GM10248 (cell line): ENCODE measurements at regions not wholly inside any gene's neighbourhood (a gene's known extent, or its start where the extent isn't known, plus 50 kb on each side); places are given as distances from the start of the nearest gene placed in this dataset.

Source experiments
- CTCF ChIA-PET: fragments of 300-600 bp; sonication (Branson Sonifier 250); formaldehyde crosslinking; extraction: SDS; loops from one replicate; lab custom pipeline; 2021; ENCODE audit warnings: antibody characterized with exemption; lab: Yijun Ruan, JAX
- POLR2A ChIA-PET: fragments of 350-650 bp; sonication (Branson Sonifier 250); formaldehyde crosslinking; extraction: SDS; loops from one replicate; lab custom pipeline; 2020; ENCODE audit warnings: antibody characterized with exemption; lab: Yijun Ruan, JAX
- DNase-seq: peaks from one replicate; pipeline ENCODE4 v3.0.0; 2012; ENCODE audit errors: extremely low spot score
- TF ChIP-seq, protein P1 (sequence below): IDR thresholded peaks from 2 replicates; pipeline ENCODE4 v1.5.1; 2012; ENCODE audit warnings: mild to moderate bottlenecking, low read depth; ENCODE audit errors: extremely low read depth, missing control alignments, control extremely low read depth

DNA sequence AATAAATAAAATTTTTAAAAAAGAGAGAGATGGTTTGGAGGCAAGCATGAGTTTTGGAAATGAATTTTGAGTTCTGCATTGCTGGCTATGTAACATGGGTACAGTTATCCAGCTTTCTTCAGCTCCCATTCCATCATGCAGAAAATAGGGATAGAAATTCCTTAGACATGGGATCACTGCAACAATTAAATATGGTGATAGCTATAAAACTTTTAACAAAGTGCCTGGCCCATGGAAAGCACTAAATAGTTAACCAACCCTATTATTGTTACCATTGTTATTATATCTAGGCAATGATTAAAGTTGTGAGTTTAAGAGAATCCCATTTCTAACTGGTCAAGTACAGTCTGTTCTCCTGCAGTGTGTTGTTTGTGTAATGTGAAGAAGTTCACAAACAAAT, 115.4 kb upstream of the GAS1 start:
- DNase-seq = no peak
- CTCF ChIA-PET = interaction anchor here (1.3 kb wide), 1 partner anchor 13 kb away, joined by 3 read pairs; no protein-coding TSS in a partner anchor
- POLR2A ChIA-PET = no interaction called here
- TF ChIP-seq, protein P1, sequence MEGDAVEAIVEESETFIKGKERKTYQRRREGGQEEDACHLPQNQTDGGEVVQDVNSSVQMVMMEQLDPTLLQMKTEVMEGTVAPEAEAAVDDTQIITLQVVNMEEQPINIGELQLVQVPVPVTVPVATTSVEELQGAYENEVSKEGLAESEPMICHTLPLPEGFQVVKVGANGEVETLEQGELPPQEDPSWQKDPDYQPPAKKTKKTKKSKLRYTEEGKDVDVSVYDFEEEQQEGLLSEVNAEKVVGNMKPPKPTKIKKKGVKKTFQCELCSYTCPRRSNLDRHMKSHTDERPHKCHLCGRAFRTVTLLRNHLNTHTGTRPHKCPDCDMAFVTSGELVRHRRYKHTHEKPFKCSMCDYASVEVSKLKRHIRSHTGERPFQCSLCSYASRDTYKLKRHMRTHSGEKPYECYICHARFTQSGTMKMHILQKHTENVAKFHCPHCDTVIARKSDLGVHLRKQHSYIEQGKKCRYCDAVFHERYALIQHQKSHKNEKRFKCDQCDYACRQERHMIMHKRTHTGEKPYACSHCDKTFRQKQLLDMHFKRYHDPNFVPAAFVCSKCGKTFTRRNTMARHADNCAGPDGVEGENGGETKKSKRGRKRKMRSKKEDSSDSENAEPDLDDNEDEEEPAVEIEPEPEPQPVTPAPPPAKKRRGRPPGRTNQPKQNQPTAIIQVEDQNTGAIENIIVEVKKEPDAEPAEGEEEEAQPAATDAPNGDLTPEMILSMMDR = no peak

DNA sequence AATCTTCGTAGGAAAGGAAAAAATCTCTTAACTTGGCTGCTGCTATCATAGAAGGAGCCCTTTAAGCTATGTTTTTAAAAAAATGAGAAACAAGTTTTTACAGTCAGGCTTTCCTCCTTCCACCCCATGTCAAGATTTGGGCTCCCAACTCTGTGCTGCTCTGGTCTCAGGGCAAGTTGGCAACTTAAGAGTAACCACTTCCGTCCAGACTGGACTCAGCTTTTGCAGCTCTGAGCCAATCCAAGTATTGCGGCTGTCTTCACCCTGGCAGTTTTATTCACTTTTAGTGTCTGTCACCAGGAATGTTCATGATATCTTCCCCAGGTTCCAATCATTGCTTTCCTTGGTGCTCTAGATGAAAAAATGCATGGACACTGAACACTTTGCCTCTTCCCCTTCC, 115.9 kb upstream of the GAS1 start:
- TF ChIP-seq, protein P1 = no peak
- CTCF ChIA-PET = interaction anchor here (1.3 kb wide), 1 partner anchor 12 kb away, joined by 3 read pairs; no protein-coding TSS in a partner anchor
- POLR2A ChIA-PET = no interaction called here
- no peak for DNase-seq

DNA sequence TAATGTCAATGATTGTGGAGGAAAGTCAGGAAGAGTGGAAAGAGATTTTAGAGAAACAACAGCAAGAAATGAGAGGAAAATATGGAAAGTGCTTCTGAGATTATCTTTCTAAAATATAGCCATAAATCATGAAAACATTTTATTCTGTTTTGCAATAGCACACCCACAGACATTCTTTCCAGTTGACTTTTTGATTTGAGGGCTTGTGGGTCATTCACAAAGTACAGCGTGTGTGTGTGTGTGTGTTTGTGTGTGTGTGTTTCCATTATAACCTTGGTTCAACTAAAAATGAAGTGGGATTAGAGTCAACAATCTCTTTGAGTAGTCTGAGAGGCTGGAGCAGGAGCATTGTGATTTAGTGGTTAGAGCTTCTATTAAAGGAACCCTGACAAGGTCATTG, 116.6 kb upstream of the GAS1 start:
- DNase-seq = no peak
- POLR2A ChIA-PET = no interaction called here
- CTCF ChIA-PET = no interaction called here
- TF ChIP-seq, protein P1 = no peak

DNA sequence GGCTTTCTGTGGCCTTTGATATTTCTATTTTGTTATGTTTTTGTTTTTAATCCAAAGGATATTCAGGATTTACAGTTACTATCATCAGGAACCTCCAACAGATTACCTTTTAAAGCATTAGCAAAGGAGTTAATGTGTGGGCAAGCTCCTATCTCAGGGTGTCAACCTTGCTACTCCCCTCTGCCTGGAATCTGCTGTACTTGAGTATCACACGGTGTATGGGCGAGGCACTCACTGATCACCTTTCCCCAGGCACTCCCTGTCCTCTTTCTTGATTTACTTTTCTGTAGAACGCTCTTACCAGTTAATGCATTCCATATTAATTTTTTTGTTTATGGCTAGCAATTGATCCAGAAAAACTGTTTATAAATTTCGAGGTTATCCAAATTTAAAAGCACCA, 117.0 kb upstream of the GAS1 start:
- POLR2A ChIA-PET = no interaction called here
- TF ChIP-seq, protein P1 = no peak
- CTCF ChIA-PET = no interaction called here
- no peak for DNase-seq

DNA sequence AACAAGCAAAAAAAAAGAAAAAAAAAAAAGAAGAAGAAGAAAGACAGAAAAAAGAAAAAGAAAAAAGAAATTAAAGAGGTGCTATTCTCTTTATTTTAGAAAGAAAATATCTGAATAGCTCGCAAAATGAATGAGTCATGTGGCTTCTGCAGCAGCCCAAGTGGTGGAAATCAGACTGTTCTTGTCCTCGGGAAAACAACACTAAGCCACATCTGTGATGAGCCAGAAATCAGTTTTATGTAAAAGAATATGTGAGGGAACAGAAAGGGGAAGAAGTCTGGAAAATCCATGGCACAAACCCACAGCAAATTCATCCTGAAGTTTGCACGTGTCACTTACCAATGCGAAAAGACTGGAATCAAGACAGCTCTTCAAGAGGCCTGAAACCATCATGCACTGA, 118.7 kb upstream of the GAS1 start:
- TF ChIP-seq, protein P1 = no peak
- DNase-seq = no peak
- ChIA-PET CTCF (no interaction called here), POLR2A (no interaction called here)

DNA sequence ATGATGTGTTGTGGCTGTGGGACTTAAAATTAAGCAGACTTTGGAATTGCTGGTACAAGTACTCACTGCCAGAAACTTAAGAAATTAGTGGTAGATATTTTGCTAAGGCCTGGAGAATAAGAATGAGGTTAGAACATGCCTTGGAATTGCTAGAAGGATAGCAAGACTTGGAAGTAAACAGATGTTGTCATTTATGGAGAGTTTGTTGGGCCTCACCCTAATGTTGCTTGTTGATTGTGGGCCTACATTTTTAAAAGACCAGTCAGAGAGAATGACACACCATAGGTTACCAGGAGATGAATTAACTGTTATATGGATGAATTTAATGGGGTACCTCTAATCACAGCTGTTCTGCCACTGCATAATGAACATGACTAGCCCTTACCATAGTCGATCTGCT, 120.1 kb upstream of the GAS1 start:
- POLR2A ChIA-PET = no interaction called here

More for the DNA sequence above, 120.1 kb upstream of the GAS1 start:
- TF ChIP-seq, protein P1 = no peak
- no peak for DNase-seq
- CTCF ChIA-PET = interaction anchor here (1.0 kb wide), 1 partner anchor 46 kb away, joined by 3 read pairs; no protein-coding TSS in a partner anchor
